ENCODE measurements at regions not wholly inside any gene's neighbourhood (a gene's known extent, or its start where the extent isn't known, plus 50 kb on each side); places are given as distances from the start of the nearest gene placed in this dataset.

DNA sequence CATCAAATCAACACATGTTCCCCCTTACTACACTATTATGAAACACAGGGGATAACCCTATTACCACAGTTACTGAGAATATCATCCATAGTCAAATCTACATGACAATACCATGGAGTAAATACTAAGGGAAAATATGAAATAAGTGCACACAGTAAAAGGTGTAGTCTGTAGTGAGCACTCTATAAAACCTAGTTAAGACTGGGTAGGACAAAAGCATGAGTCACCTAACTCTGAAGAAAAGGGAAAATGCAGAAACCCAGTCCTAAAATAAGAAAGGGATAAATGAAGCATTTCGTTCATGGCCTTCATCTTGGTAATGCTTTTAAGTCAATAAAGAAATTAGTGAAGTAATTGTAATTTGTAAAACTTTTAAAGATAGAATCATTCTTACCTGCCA, 65.4 kb upstream of the ACVR2A start:
- H3K27me3 ChIP-seq (ENCODE audit: insufficient read depth, low read length), result no peaks in the 10 kb centered on the region
- H4K20me1 ChIP-seq (ENCODE audit: control insufficient read depth, insufficient read depth, insufficient read length), result no peaks in the 10 kb centered on the region
- Mint-ChIP-seq H3K27ac (no peak overlapping the region), H3K4me1 (peaks cover 5 to 6% of the 10 kb centered on the region in 2 experiments; a peak in 3 of 4 replicates), H3K9me3 (no peaks in the 10 kb centered on the region), H3K4me3 (no peak overlapping the region), H3K36me3 (ENCODE audit: insufficient read depth in 1 of 3, low read depth in 3 of 3) (no peaks in the 10 kb centered on the region), H3K27me3 (ENCODE audit: low read depth) (no peaks in the 10 kb centered on the region)
- peaks cover 3% of the 10 kb centered on the region; the same call in 1 of the 2 replicates for H3K4me1 ChIP-seq (ENCODE audit: insufficient read depth, low read length)
- no peak overlapping the region for H2BK20ac ChIP-seq (ENCODE audit: low read depth, low read length, poor library complexity, severe bottlenecking)
- no peak overlapping the region for H3K4me2 ChIP-seq (ENCODE audit: insufficient read depth, insufficient read length, low read length)
- no peaks in the 10 kb centered on the region for H3K79me1 ChIP-seq (ENCODE audit: insufficient read depth, low read depth, low read length, poor library complexity, severe bottlenecking)
- no peak overlapping the region for H4K8ac ChIP-seq (replicated peaks; ENCODE audit: insufficient read length, low read depth, low read length)
- TF ChIP-seq, protein P1, sequence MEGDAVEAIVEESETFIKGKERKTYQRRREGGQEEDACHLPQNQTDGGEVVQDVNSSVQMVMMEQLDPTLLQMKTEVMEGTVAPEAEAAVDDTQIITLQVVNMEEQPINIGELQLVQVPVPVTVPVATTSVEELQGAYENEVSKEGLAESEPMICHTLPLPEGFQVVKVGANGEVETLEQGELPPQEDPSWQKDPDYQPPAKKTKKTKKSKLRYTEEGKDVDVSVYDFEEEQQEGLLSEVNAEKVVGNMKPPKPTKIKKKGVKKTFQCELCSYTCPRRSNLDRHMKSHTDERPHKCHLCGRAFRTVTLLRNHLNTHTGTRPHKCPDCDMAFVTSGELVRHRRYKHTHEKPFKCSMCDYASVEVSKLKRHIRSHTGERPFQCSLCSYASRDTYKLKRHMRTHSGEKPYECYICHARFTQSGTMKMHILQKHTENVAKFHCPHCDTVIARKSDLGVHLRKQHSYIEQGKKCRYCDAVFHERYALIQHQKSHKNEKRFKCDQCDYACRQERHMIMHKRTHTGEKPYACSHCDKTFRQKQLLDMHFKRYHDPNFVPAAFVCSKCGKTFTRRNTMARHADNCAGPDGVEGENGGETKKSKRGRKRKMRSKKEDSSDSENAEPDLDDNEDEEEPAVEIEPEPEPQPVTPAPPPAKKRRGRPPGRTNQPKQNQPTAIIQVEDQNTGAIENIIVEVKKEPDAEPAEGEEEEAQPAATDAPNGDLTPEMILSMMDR (conservative IDR thresholded peaks at IDR 0.05), result no peak
- H3K9me3 ChIP-seq (ENCODE audit: control insufficient read depth, low read depth, low read length), result no peaks in the 10 kb centered on the region
- H2BK120ac ChIP-seq (ENCODE audit: low read depth, low read length, poor library complexity, severe bottlenecking), result no peak overlapping the region
- H2BK12ac ChIP-seq (ENCODE audit: insufficient read length, low read depth, low read length), result no peak overlapping the region
- no peak overlapping the region for H3K9ac ChIP-seq (ENCODE audit: extremely low read depth, insufficient read length, low read length)
- H2AFZ ChIP-seq (ENCODE audit: low read length), result no peak overlapping the region
- H3K56ac ChIP-seq (ENCODE audit: insufficient read length, low read depth, low read length), result no peak overlapping the region
- H2BK5ac ChIP-seq (ENCODE audit: insufficient read length, low read length), result no peak overlapping the region
- H3T11ph ChIP-seq (ENCODE audit: low read length), result no peak overlapping the region
- no peak overlapping the region for H2BK15ac ChIP-seq (ENCODE audit: low read depth, low read length)
- H3K14ac ChIP-seq (ENCODE audit: insufficient read depth, low read length), result no peak overlapping the region
- H4K91ac ChIP-seq (ENCODE audit: insufficient read length, low read depth, low read length), result no peak overlapping the region
- no peaks in the 10 kb centered on the region for H3K79me2 ChIP-seq (ENCODE audit: insufficient read depth, low read length)
- H3K18ac ChIP-seq (ENCODE audit: insufficient read length, low read depth, low read length), result no peak overlapping the region
- no peak overlapping the region for H3K4ac ChIP-seq (ENCODE audit: low read depth, low read length)
- H2AK5ac ChIP-seq (ENCODE audit: insufficient read length, low read length), result no peak overlapping the region
- H3K27ac ChIP-seq (ENCODE audit: insufficient read length, low read depth, low read length), result no peak overlapping the region
- DNase-seq, result no peak
- no peak overlapping the region for H4K5ac ChIP-seq (ENCODE audit: insufficient read length, low read depth, low read length)
- WGBS (ENCODE audit: extremely low coverage, insufficient read length, low lambda C conversion rate), result no CpG with 5 or more reads among the region's 1 CpG
- no peaks in the 10 kb centered on the region for H3K23me2 ChIP-seq (ENCODE audit: insufficient read length, low read depth, low read length, poor library complexity, severe bottlenecking)
- H3K23ac ChIP-seq (ENCODE audit: insufficient read length, low read depth, low read length), result no peak overlapping the region
